Activated T-cell treated with anti-CD3 and anti-CD28 coated beads, Interleukin-2, amount 50 U/mL, for 72 hours (primary cell): ENCODE measurements at regions not wholly inside any gene's neighbourhood (a gene's known extent, or its start where the extent isn't known, plus 50 kb on each side); places are given as distances from the start of the nearest gene placed in this dataset.
"Not testable (repeated sequence)": the region's sequence is repeated elsewhere in the genome, so short reads cannot be mapped to it uniquely, and the experiment has no call there.

Experiments
- ATAC-seq, 2 donors: fragments of 150-1000 bp; cut with Tn5 transposase; replicated peaks in 1 of 2; 2 replicates each; pipeline ENCODE4 v1.10.0; 2021; ENCODE audit warnings: moderate library complexity in 2 of 2, mild to moderate bottlenecking in 1 of 2
- DNase-seq, 2 donors: peaks; one replicate each; pipeline ENCODE4 v3.0.0; 2021 to 2022; ENCODE audit warnings: mixed read lengths in 1 of 2
- H3K27ac Mint-ChIP-seq: one replicate; pipeline ENCODE4 v1.8.0; 2022; ENCODE audit warnings: mild to moderate bottlenecking, moderate library complexity, mixed read lengths
- H3K27me3 Mint-ChIP-seq: one replicate; pipeline ENCODE4 v1.8.0; 2022; ENCODE audit warnings: low read depth, mixed read lengths
- H3K36me3 Mint-ChIP-seq, 2 donors: one replicate each; pipeline ENCODE4 v1.8.0; 2022; ENCODE audit warnings: mixed read lengths in 2 of 2, mild to moderate bottlenecking in 1 of 2; ENCODE audit not compliant: insufficient read depth in 2 of 2
- H3K4me1 Mint-ChIP-seq: one replicate; pipeline ENCODE4 v1.8.0; 2022; ENCODE audit warnings: low read depth, mixed read lengths
- H3K4me3 Mint-ChIP-seq, 2 donors: one replicate each; pipeline ENCODE4 v1.8.0; 2022; ENCODE audit warnings: mild to moderate bottlenecking in 2 of 2, mixed read lengths in 2 of 2, moderate library complexity in 2 of 2
- H3K9me3 Mint-ChIP-seq, 2 donors: one replicate each; pipeline ENCODE4 v1.8.0; 2022; ENCODE audit warnings: mixed read lengths in 2 of 2

GRCh38 chr7:150044771-150045170, 171.0 kb downstream of the ATP6V0E2 start:
- ATAC-seq, H3K27ac Mint-ChIP-seq, H3K9me3 Mint-ChIP-seq, H3K36me3 Mint-ChIP-seq, H3K4me3 Mint-ChIP-seq: not testable (repeated sequence)
- peaks cover 37% of the 10 kb centered on the region for H3K27me3 Mint-ChIP-seq
- DNase-seq, result peak; percentile 26 to 27
- H3K4me1 Mint-ChIP-seq, result peaks cover 23% of the 10 kb centered on the region

GRCh38 chr7:150045596-150045995, 171.8 kb downstream of the ATP6V0E2 start:
- not testable (repeated sequence) for H3K9me3 Mint-ChIP-seq

GRCh38 chr7:150046290-150047194, 172.8 kb downstream of the ATP6V0E2 start:
- not testable (repeated sequence) for H3K36me3 Mint-ChIP-seq, DNase-seq, H3K27ac Mint-ChIP-seq, H3K9me3 Mint-ChIP-seq
- peaks cover 46% of the 10 kb centered on the region for H3K27me3 Mint-ChIP-seq
- peak overlapping the region; percentile 78 to 85 for H3K4me3 Mint-ChIP-seq
- peaks cover 23% of the 10 kb centered on the region for H3K4me1 Mint-ChIP-seq
- peak; percentile 43 to 69 for ATAC-seq

More at GRCh38 chr7:150045596-150045995, 171.8 kb downstream of the ATP6V0E2 start:
- DNase-seq, ATAC-seq, H3K27ac Mint-ChIP-seq, H3K36me3 Mint-ChIP-seq, H3K4me3 Mint-ChIP-seq: not testable (repeated sequence)
- H3K4me1 Mint-ChIP-seq, result peaks cover 23% of the 10 kb centered on the region
- peaks cover 45% of the 10 kb centered on the region for H3K27me3 Mint-ChIP-seq

- DNase-seq (peak in 1 of 2 donors; percentile 20), ATAC-seq (peak; percentile 35 to 46)
- H3K27me3 Mint-ChIP-seq, result peaks cover 46% of the 10 kb centered on the region
- not testable (repeated sequence) for H3K9me3 Mint-ChIP-seq, H3K36me3 Mint-ChIP-seq, H3K27ac Mint-ChIP-seq
- peak overlapping the region; percentile 78 to 85 for H3K4me3 Mint-ChIP-seq
- H3K4me1 Mint-ChIP-seq, result peaks cover 23% of the 10 kb centered on the region
Observed at GRCh38 chr7:150047329-150047728, 173.6 kb downstream of the ATP6V0E2 start.

GRCh38 chr7:150047772-150048171, 174.0 kb downstream of the ATP6V0E2 start:
- not testable (repeated sequence) for H3K36me3 Mint-ChIP-seq, H3K9me3 Mint-ChIP-seq, H3K27ac Mint-ChIP-seq
- DNase-seq, result peak; percentile 27 to 30
- ATAC-seq, result peak in 1 of 2 donors; percentile 26
- Mint-ChIP-seq H3K4me3 (peak overlapping the region; percentile 87 to 88), H3K4me1 (peaks cover 23% of the 10 kb centered on the region), H3K27me3 (peaks cover 46% of the 10 kb centered on the region)

GRCh38 chr7:150048244-150049011, 174.7 kb downstream of the ATP6V0E2 start:
- H3K27ac Mint-ChIP-seq, H3K36me3 Mint-ChIP-seq, DNase-seq, H3K9me3 Mint-ChIP-seq: not testable (repeated sequence)
- peak overlapping the region; percentile 87 to 88 for H3K4me3 Mint-ChIP-seq
- ATAC-seq, result peak; percentile 28 to 42
- H3K27me3 Mint-ChIP-seq, result peaks cover 48% of the 10 kb centered on the region
- peaks cover 23% of the 10 kb centered on the region for H3K4me1 Mint-ChIP-seq

GRCh38 chr7:150049012-150049655, 175.4 kb downstream of the ATP6V0E2 start:
- H3K27me3 Mint-ChIP-seq, result peaks cover 50% of the 10 kb centered on the region
- not testable (repeated sequence) for DNase-seq, H3K27ac Mint-ChIP-seq, H3K36me3 Mint-ChIP-seq, H3K9me3 Mint-ChIP-seq
- peaks cover 23% of the 10 kb centered on the region for H3K4me1 Mint-ChIP-seq
- H3K4me3 Mint-ChIP-seq, result peak overlapping the region; percentile 73 to 82
- peak; percentile 76 to 79 for ATAC-seq

- not testable (repeated sequence) for H3K36me3 Mint-ChIP-seq, H3K27ac Mint-ChIP-seq, H3K9me3 Mint-ChIP-seq, DNase-seq, H3K4me3 Mint-ChIP-seq, H3K4me1 Mint-ChIP-seq, ATAC-seq
- H3K27me3 Mint-ChIP-seq, result peaks cover 29% of the 10 kb centered on the region
Observed at GRCh38 chr7:150053396-150053795, 179.6 kb downstream of the ATP6V0E2 start.

- ATAC-seq, H3K4me3 Mint-ChIP-seq, H3K4me1 Mint-ChIP-seq, H3K27ac Mint-ChIP-seq, DNase-seq, H3K9me3 Mint-ChIP-seq, H3K36me3 Mint-ChIP-seq: not testable (repeated sequence)
- H3K27me3 Mint-ChIP-seq, result peaks cover 34% of the 10 kb centered on the region
Observed at GRCh38 chr7:150054242-150054641, 180.5 kb downstream of the ATP6V0E2 start.

GRCh38 chr7:150060259-150061221, 186.8 kb downstream of the ATP6V0E2 start:
- DNase-seq, result peak; percentile 89 to 91
- not testable (repeated sequence) for H3K4me1 Mint-ChIP-seq, H3K27ac Mint-ChIP-seq, H3K9me3 Mint-ChIP-seq, H3K36me3 Mint-ChIP-seq
- peaks cover 13% of the 10 kb centered on the region for H3K27me3 Mint-ChIP-seq
- H3K4me3 Mint-ChIP-seq, result peak overlapping the region in 1 of 2 donors; percentile 29
- peak; percentile 100 for ATAC-seq

GRCh38 chr7:150063195-150063594, 189.4 kb downstream of the ATP6V0E2 start:
- H3K4me1 Mint-ChIP-seq, ATAC-seq, H3K9me3 Mint-ChIP-seq, H3K27ac Mint-ChIP-seq, H3K36me3 Mint-ChIP-seq, H3K4me3 Mint-ChIP-seq, DNase-seq: not testable (repeated sequence)
- H3K27me3 Mint-ChIP-seq, result peaks cover 20% of the 10 kb centered on the region
